AG04449 (cell line): ENCODE measurements at regions not wholly inside any gene's neighbourhood (a gene's known extent, or its start where the extent isn't known, plus 50 kb on each side); places are given as distances from the start of the nearest gene placed in this dataset.

Source experiments
- CTCF ChIA-PET: fragments of 350-600 bp; formaldehyde crosslinking; extraction: SDS; loops from one replicate; lab custom pipeline; 2021; ENCODE audit warnings: antibody characterized with exemption; lab: Yijun Ruan, JAX
- POLR2A ChIA-PET: fragments of 400-600, 350-600 bp; formaldehyde crosslinking; extraction: SDS; loops from one replicate; lab custom pipeline; 2020; ENCODE audit warnings: antibody characterized with exemption, inconsistent platforms; lab: Yijun Ruan, JAX
- DNase-seq: peaks from one replicate; pipeline ENCODE4 v3.0.0-alpha.2; 2010; ENCODE audit warnings: low read depth, low spot score
- H3K4me3 ChIP-seq: 2 replicates; pipeline ENCODE4 v1.5.1; 2011; ENCODE audit warnings: low read depth, mild to moderate bottlenecking, control low read depth, low read length
- CTCF ChIP-seq: IDR thresholded peaks from one replicate; pipeline ENCODE4 v1.5.1; 2011; ENCODE audit warnings: mild to moderate bottlenecking, moderate library complexity, low read length, control low read depth, inconsistent platforms; ENCODE audit not compliant: insufficient read depth; ENCODE audit errors: missing control alignments

GRCh38 chr1:64356636-64357256 is 113.2 kb upstream of the CACHD1 start:
- H3K4me3 ChIP-seq, result no peak overlapping the region
- ChIA-PET CTCF (no interaction called here), POLR2A (no interaction called here)
- DNase-seq, result no peak
- no peak for TF ChIP-seq CTCF

- ChIA-PET CTCF (no interaction called here), POLR2A (no interaction called here)
- TF ChIP-seq CTCF, result no peak
- H3K4me3 ChIP-seq, result no peak overlapping the region
- no peak for DNase-seq
These were observed 112.5 kb upstream of the CACHD1 start for GRCh38 chr1:64357422-64357821.

- TF ChIP-seq CTCF, result no peak
- no peak overlapping the region for H3K4me3 ChIP-seq
- ChIA-PET CTCF (no interaction called here), POLR2A (no interaction called here)
- DNase-seq, result no peak
These were observed 111.2 kb upstream of the CACHD1 start for GRCh38 chr1:64358692-64359091.

GRCh38 chr1:64361974-64362373 is 108.0 kb upstream of the CACHD1 start:
- ChIA-PET POLR2A (no interaction called here), CTCF (no interaction called here)
- TF ChIP-seq CTCF, result no peak
- no peak for DNase-seq
- H3K4me3 ChIP-seq, result no peak overlapping the region

- no peak overlapping the region for H3K4me3 ChIP-seq
- ChIA-PET POLR2A (no interaction called here), CTCF (no interaction called here)
- no peak for DNase-seq
- no peak for TF ChIP-seq CTCF
These were observed 106.8 kb upstream of the CACHD1 start for GRCh38 chr1:64363111-64363510.

GRCh38 chr1:64363616-64364015 is 106.3 kb upstream of the CACHD1 start:
- H3K4me3 ChIP-seq, result no peak overlapping the region
- POLR2A ChIA-PET, result no interaction called here
- no peak for DNase-seq
- TF ChIP-seq CTCF, result no peak
- CTCF ChIA-PET, result no interaction called here
